NCI-H748 (cell line): ENCODE measurements at regions not wholly inside any gene's neighbourhood (a gene's known extent, or its start where the extent isn't known, plus 50 kb on each side); places are given as distances from the start of the nearest gene placed in this dataset.
"Not testable (repeated sequence)": the region's sequence is repeated elsewhere in the genome, so short reads cannot be mapped to it uniquely, and the experiment has no call there.

Experiments used
- DNase-seq: peaks from one replicate; lab custom pipeline; 2025; ENCODE audit not compliant: unreplicated experiment; lab: John Stamatoyannopoulos, UW

GRCh38 chr3:20569310-20569709 is 383.3 kb upstream of the SGO1 start:
- DNase-seq = no peak

DNA sequence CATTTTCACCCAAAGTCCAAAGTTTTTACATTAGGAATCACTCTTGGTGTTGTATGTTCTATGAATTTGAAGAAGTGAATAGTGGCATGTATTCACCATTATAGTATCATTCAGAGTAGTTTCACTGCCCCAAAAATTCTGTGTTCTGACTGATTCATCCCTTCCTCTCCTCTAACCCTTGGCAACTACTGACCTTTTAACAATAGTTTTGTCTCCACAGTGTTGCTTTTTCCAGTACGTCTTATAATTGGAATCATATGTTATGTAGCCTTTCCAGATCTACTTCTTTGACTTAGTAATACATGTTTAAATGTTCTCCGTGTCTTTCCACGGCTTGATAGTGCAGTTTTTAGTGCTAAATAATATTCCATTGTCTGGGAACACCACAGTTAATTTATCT is 379.0 kb upstream of the SGO1 start:
- DNase-seq = no peak

DNA sequence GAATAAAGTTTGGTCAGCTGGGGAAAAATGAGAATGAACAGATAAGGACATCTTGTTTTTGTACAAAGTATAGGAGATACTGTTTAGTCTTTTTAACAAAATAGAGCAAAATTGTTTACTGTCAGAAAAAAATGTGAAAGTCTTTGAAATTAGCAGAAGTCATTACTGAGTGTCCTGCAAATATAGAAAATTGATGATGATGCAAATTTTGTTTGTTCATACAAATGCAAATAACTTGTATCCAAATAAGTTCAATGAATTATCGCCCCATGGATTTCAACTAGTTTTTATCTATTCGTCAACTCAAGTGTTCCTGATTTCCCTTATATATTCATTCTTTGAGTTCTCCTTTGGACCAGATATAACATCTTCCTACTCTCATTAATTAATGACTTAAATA is 378.0 kb upstream of the SGO1 start:
- DNase-seq = no peak

- DNase-seq = no peak
Measured at GRCh38 chr3:20563251-20563650, 377.2 kb upstream of the SGO1 start.

DNA sequence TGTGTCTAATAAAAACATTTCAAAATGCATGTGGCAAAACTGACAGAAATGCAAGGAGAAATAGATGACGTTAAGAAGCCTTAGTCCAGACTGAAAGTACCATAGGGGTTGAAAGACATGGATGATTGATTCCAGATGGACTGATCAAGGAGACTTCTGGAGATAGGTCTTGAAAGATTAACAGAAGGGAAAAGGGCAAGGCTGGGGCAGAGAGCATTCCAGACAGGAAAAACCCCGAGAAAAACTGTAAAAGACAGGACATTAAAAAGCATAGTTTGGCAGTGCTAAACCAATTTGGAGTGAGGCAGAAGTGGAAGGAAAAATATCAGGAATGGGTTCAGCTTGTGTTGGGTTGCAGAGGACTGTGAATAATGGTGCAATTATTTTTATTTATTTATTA is 375.2 kb upstream of the SGO1 start:
- no peak for DNase-seq

DNA sequence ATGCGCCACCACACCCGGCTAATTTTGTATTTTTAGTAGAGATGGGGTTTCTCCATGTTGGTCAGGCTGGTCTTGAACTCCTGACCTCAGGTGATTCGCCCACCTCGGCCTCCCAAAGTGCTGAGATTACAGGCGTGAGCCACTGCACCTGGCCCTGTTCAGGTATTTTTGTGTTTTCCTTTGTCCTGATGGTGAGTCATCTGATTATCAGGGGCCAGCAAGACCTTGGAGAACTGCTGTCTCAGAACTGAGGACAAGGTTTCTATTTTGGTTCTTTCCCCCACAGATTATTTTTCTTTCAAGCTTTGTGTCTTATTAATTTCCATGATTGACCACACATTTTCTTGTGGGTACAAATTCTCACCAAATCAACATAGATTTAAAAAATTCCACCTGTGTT is 374.4 kb upstream of the SGO1 start:
- DNase-seq = not testable (repeated sequence)

- peak; percentile 9 for DNase-seq
Measured at GRCh38 chr3:20558161-20558560, 372.2 kb upstream of the SGO1 start.

- DNase-seq = no peak
Measured at GRCh38 chr3:20556661-20557060, 370.7 kb upstream of the SGO1 start.

GRCh38 chr3:20552605-20553275 is 366.7 kb upstream of the SGO1 start:
- no peak for DNase-seq

DNA sequence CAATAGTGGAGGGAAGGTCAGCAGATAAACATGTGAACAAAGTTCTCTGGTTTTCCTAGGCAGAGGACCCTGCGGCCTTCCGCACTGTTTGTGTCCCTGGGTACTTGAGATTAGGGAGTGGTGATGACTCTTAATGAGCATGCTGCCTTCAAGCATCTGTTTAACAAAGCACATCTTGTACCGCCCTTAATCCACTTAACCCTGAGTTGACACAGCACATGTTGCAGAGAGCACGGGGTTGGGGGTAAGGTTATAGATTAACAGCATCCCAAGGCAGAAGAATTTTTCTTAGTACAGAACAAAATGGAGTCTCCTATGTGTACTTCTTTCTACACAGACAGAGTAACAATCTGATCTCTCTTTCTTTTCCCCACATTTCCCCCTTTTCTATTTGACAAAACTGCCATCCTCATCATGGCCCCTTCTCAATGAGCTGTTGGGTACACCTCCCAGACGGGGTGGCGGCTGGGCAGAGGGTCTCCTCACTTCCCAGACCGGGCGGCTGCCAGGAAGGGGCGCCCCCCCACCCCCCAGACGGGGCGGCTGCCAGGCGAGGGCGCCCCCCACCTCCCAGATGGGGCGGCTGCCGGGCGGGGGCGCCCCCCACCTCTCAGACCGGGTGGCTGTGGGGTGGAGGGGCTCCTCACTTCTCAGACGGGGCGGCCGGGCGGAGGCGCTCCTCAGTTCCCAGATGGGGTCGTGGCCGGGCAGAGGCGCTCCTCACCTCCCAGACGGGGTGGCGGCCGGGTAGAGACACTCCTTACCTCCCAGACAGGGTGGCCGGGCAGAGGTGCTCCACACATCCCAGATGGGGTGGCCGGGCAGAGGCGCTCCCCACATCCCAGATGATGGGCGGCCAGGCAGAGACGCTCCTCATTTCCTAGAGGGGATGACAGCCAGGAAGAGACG is 361.6 kb upstream of the SGO1 start:
- not testable (repeated sequence) for DNase-seq

DNA sequence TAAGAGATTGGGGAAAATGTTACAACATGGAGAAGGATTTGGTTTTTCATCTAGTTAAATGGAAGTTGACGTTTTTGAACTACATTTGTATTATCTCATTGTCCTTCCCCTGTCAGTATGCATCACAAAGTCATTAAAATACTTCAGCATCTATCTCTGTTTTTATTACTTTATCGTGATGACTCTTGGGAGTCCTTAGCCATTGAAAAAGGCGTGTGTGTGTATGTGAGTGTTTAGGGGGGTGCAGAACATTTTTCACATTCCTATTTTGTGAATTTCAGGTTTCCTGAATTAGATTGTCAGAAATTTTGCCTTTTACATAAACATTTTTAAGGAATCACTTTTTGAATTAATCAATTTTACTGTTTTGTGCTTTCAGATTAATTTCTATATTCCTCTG is 360.6 kb upstream of the SGO1 start:
- no peak for DNase-seq

- DNase-seq = no peak
Measured at GRCh38 chr3:20543535-20544226, 357.7 kb upstream of the SGO1 start.

DNA sequence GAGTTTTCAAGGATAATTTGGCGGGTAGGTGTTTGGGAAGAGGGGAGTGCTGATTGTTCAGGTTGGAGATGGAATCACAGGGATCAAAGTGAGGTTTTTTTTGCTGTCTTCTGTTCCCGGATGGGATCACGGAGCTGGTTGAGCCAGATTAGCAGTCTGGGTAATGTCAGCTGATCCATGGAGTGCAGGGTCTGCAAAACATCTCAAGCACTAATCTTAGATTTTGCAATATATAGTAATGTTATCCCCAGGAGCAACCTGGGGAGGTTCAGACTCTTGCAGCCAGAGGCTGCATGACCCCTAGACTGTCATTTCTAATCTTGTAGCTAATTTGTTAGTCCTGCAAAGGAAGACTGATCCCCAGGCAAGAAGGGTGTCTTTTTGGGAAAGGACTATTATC is 354.1 kb upstream of the SGO1 start:
- no peak for DNase-seq

DNA sequence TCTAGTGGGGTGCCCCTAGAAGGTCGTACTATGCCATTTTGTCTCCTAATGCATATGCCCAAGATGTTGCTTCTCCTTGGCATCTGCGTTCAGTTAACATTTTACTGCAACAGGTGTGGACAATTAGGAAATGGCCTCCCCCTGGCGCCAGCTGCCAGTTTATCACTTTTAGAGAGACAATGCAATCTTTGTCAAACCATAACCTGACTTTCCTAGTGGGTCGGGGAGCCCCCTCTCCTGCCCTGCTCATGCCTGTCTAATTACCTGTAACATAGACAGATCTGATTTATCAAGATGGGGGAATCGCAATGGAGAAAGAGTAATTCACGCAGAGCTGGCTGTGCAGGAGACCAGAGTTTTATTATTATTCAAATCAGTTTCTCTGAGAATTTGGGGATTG is 353.7 kb upstream of the SGO1 start:
- DNase-seq = peak; percentile 41

DNA sequence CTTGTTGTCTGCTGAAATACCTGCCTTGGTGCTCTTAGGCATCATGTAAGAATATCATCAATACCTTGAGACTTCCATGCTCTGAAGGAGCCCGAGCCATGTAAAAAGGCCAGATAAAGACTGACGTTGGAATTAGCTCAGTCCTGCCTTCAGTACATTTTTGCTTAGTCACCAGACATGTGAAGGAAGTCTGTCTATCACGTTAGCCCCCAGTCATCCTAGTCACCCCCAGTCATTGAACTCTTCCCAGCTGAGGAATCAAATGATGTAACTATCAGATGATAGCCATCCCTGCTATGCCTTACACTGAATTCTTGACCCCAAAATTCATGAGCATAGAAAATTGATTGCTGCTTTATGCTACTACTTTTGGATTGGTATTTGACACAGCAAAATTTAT is 351.2 kb upstream of the SGO1 start:
- DNase-seq = no peak

- DNase-seq = no peak
Measured at GRCh38 chr3:20529911-20530310, 343.9 kb upstream of the SGO1 start.

DNA sequence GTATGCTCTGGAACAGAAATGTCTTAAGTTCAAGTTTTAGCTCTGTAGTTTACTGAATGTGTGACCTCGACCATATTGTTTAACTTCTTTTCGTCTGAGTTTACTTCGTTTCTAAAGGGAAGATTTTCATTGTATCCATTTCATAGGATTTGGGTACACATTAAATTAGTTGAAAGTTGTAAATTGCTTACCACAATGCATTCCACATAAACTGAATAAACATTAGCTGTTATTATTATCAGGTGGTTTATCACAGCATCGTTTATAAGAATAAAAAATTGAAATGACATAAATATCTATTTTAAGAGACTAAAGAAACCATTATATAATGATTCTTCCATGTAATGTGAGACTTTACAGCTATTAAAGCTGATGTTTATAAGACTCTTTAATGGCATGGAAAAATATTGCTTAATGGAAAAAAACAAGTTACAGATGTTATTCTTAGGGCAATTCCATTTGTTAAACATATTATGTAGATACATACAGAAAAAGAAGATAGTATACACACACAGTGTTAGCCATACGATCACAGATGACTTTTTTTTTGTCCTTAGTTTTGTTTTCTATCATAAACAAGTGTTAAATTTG is 342.3 kb upstream of the SGO1 start:
- DNase-seq = no peak

- DNase-seq = peak; percentile 5
Measured at GRCh38 chr3:20527368-20527767, 341.4 kb upstream of the SGO1 start.

GRCh38 chr3:20524328-20524727 is 338.3 kb upstream of the SGO1 start:
- DNase-seq = no peak

GRCh38 chr3:20523293-20523692 is 337.3 kb upstream of the SGO1 start:
- DNase-seq = peak; percentile 31

GRCh38 chr3:20517316-20517715 is 331.3 kb upstream of the SGO1 start:
- not testable (repeated sequence) for DNase-seq
